GM21737 (cell line): ENCODE measurements at regions not wholly inside any gene's neighbourhood (a gene's known extent, or its start where the extent isn't known, plus 50 kb on each side); places are given as distances from the start of the nearest gene placed in this dataset.
"Not testable (repeated sequence)": the region's sequence is repeated elsewhere in the genome, so short reads cannot be mapped to it uniquely, and the experiment has no call there.

Experiments
- ATAC-seq: cut with Tn5 transposase; IDR thresholded peaks from one replicate; pipeline ENCODE4 v1.9.1; 2021; ENCODE audit warnings: mild to moderate bottlenecking, moderate library complexity; ENCODE audit not compliant: unreplicated experiment

DNA sequence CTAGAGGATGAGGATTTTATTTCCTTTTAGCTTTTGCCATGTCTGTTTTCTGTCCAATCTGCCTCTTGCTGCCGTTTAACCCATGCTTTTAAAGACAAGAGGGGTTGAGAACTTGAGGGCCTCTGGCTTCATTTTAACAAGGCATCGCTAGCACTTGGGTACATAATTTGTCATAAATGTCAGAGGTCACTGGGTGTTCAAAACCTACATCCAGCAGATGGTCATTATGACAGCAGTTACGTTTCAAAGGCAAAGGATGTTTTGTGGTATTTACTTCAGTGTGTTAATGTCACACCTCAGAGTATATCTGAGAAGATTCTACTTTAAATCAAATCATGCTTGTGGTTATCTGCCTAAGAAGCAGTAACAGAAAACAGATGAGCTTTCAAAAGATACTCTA, 918.3 kb downstream of the NR2F1-AS1 start:
- ATAC-seq, result no peak

- no peak for ATAC-seq
Observed at GRCh38 chr5:92659246-92659645, 921.8 kb downstream of the NR2F1-AS1 start.

DNA sequence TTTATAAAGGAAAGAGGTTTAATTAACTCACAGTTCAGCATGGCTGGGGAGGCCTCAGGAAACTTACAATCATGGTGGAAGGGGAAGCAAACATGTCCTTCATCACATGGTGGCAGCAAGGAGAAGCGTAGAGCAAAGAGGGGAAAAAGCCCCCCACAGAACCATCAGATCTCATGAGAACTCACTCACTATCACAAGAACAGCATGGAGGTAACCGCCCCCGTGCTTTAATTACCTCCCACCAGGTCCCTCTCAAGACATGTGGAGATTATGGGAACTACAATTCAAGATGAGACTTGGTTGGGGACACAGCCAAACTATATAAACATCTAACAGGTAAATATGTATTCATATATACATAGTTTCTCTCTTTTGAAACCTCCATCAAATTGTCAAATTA, 926.4 kb downstream of the NR2F1-AS1 start:
- not testable (repeated sequence) for ATAC-seq

DNA sequence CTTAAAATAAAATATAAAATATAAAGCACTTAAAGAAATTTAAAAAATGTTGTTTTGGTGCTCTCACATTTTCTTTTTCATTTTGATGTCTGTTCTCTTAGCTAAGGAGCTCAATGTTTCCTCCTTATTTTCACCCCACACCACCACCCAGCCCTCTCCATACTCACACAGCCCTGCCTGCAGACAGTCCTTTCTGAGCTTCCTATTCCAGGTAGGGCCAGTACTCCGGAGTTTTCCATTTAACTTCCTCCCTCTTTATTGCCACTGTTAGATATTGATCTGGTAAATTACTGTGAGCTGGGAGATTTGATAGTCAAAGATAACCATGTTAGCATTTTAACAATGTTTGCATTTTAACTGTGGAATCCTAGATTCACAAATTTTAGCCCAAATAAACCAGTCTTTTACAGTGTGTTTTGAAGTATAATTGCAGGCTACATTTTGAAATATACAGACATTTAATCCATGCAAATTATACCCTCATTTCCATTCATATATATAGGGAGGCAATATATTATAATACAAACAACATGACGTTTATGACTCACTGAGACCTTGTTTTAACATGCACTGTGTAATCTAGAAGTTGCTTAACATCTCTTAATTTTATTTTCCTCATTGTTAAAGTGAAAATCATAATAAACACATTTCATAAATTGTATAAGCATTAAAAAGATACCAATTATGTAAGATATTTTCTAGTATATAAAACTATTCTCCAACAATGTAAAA, 927.1 kb downstream of the NR2F1-AS1 start:
- no peak for ATAC-seq

DNA sequence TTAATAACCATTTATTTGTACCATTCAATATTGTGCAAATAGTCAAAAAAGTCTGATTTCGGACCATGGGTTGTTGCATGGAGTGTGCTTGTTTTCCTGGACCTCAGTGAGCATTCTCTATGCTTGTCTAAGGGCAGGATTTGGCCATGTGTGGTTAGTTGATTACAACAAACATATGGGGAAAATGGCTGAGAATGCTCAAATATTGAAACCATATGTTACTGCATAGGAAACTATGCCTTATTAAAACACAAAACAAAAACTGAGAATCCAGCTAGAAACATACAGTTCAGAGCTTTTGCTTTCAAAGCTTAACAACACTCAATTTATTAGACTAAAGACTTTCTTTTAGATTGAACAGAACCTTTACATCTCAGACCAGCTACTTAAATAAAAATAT, 928.3 kb downstream of the NR2F1-AS1 start:
- no peak for ATAC-seq

DNA sequence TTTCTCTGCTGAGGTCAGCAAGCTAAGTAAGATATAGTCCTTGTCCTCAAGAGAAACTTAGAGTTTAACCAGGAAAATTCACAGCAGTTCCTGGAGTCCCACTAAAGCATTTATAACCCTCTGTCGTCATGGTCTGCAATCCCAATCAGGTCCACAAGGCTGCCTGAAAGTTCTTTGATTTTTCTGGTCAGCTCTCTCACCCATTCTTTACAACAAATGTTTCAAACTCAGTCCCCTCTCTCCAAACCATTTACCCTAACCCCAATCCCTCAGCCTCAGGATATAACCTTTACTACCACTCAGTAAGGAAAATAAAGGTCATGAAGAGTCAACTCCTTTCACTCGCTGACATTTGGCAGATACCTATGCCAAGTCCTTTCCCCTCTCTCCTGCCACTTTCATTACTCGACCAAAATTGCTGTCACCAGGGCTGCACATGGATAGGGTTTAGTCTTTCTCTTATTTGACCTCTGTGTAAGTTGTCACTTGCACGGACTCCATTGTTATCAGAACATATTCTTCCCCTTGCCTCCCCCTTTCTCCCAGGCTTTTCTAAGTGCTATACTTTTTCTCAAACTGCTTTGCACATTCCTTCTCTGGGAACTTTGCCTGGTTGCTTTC, 936.6 kb downstream of the NR2F1-AS1 start:
- ATAC-seq, result no peak

- ATAC-seq, result no peak
Observed at GRCh38 chr5:92641031-92641962, 939.7 kb downstream of the NR2F1-AS1 start.

- no peak for ATAC-seq
Observed at GRCh38 chr5:92640340-92640739, 940.7 kb downstream of the NR2F1-AS1 start.

- ATAC-seq, result no peak
Observed at GRCh38 chr5:92637960-92638359, 943.1 kb downstream of the NR2F1-AS1 start.

GRCh38 chr5:92637247-92637646, 943.8 kb downstream of the NR2F1-AS1 start:
- ATAC-seq, result no peak

- ATAC-seq, result no peak
Observed at GRCh38 chr5:92635001-92635461, 946.0 kb downstream of the NR2F1-AS1 start.

- no peak for ATAC-seq
Observed at GRCh38 chr5:92633875-92634487, 947.0 kb downstream of the NR2F1-AS1 start.

DNA sequence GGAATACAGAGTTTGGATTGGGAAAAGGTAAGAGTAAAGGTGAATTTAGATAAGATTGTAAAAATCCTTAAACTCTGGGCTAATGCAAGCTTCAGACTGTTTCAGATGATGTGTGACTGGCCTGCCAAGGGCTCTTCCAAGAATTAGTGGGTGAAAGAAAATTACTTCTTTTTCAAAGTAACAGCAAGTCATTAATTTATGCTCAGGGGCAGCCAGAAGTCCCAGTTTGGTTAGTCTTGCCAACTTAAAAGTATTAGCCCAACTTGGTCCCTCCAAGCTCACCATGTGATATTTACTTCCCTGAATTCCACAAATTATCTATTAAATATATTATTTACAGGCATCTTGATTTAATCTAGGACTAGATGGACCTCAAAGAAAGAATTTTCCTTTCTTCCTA, 947.8 kb downstream of the NR2F1-AS1 start:
- no peak for ATAC-seq

GRCh38 chr5:92631237-92631701, 949.8 kb downstream of the NR2F1-AS1 start:
- ATAC-seq, result not testable (repeated sequence)

GRCh38 chr5:92629574-92629973, 951.4 kb downstream of the NR2F1-AS1 start:
- no peak for ATAC-seq

DNA sequence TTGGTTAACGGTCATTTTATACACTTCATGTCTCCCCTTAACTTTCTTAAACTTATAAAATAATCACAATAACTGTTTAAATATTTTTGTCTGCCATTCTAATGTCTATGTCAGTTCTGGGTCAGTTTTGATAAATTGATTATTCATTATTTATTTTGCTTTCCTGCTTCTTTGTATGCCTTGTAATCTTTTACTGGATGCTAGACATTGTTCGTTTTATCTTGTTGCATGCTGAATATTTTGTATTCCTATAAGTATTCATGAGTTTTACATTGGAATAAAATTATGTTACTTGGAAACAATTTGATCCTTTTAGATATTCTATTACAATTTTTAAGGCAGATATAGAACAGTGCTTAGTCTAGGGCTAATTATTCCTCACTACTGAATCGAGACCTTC, 952.0 kb downstream of the NR2F1-AS1 start:
- no peak for ATAC-seq

- ATAC-seq, result no peak
Observed at GRCh38 chr5:92627186-92627585, 953.8 kb downstream of the NR2F1-AS1 start.

DNA sequence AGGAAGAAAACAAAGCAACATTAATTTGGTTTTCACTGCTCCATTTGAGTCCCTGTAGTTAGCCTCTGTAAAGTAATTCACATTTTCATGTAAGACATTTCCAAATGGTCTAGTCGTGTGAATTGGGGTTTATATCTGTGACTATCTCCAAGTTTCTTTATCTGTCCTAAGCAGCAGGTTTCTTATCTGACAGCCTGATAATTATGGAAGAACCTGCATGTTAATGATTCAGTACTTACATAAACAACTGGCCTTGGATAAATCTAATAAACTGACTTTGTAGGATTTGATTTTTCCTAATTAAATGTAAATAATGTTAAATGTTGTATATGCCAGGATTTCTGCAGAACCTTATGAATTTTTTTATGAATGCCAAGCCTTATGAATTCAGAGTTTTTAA, 964.9 kb downstream of the NR2F1-AS1 start:
- ATAC-seq, result no peak

GRCh38 chr5:92613546-92613945, 967.5 kb downstream of the NR2F1-AS1 start:
- ATAC-seq, result no peak

DNA sequence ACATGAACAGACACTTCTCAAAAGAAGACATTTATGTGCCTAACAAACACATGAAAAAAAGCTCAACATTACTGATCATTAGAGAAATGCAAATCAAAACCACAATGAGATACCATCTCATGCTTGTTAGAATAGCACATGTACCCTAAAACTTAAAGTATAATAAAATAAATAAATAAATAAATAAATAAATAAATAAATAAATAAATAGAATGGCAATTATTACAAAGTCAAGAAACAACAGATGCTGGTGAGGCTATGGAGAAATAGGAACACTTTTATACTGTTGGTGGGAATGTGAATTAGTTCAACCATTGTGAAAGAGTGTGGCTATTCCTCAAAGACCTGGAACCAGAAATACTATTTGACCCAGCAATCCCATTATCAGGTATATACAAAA, 970.6 kb downstream of the NR2F1-AS1 start:
- ATAC-seq, result not testable (repeated sequence)

- ATAC-seq, result no peak
Observed at GRCh38 chr5:92605591-92605990, 975.4 kb downstream of the NR2F1-AS1 start.
